ENCODE measurements at regions not wholly inside any gene's neighbourhood (a gene's known extent, or its start where the extent isn't known, plus 50 kb on each side); places are given as distances from the start of the nearest gene placed in this dataset.

DNA sequence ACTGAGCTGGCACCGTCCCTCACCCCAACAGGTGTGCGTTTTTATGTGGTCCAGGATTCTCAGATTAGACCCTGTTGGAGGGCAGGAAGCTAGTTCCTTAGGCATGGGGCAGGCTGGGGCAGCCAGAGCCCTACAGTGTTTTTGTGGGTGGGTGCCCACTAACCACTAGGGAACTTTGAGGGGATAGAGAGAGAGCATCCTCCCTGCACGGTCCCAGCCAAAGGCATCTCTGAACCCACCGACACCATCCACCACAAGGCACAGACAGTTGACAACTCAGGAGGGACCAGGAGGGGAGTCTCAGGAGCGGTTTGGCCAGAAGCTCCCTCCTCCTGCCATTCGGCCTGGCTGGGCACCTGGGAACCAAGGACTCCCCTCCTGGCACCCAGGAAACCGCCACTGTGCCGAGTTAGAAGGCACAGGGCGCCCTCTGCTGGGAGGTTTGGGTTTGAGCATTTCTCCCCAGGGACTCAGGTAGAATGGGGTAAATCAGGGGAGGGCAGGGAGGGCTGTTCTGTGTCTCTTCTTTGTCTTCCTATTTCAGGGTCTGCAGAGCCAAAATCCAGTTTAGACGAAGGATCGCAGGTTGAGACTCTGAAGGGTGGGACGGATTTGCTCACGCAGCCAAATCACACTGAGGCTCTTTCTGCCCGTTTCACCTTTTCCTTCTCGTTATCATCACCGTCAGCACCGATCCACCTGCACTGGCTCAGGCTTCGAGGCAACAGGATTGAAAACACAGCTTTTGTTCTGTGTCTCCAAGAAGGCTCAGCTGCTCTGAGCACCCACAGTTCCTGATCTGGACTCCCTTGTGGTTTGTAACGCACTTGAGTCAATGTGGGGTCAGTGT, 84.8 kb upstream of the COL13A1 start:
- DNase-seq, result no peak

DNA sequence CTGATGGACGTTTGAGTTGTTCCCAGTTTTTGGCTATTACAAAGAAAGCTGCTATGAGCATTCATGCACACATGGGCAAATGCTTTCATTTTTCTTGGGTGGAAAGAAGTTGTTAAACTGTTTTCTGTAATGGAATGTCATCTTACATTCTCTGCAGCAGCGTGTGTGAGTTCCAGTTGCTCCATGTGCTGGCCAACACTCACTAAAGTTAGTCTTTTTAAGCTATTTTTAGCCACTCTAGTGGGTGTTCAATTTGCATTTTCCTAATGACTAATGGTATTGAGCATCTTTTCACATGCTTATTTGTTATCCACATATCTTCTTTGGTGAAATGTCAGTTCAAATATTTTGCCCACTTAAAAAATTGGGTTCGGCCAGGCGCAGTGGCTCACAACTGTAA, 82.8 kb upstream of the COL13A1 start:
- DNase-seq, result no peak

DNA sequence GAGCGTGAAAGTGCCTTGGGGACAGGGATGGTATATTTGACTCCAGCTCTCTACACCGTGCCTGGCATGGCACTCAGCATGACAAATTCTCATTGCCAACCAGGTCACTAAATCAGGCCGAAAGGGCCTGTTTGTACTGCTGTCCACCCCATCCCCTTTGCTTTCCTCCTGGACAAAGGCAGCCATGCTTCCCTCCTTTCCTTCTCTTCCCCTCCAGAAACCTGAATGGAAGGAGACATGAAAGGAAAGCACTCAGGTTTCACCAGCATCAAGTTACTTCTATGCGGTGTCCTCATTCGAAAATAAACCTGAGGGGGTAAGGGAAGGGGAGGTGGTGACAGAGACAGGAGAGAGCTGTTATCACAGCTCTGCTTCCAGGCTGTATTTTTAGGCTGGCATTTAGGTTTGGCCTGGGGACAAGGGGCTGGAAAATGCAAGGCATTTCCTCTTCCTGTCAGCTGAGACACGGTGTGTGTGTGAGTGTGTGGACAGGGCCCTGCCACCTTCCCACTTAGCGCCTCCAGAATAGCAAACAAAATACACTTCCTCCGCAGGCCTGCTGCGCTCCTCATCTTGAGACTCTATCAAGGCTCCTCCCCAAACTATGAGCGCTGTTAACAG, 79.9 kb upstream of the COL13A1 start:
- DNase-seq, result no peak

DNA sequence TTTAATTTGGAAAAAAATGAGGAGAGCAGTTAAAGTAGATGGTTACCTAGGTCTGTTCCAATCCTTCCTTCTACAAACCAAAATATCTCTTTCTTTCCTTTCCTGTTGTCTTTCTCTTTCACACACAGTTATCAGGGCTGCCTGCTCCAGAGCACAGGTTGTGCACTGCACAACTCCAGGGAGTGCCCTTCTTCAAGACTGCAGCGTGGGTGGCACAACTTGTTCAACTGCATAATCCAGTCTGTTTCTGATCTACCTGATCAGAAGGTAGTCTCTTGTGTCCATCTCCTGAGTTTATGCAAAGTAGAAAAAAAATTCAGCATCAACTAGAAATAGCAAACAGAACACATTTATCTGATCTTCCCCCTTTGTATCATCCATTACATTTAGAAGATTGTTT, 78.1 kb upstream of the COL13A1 start:
- no peak for DNase-seq

DNA sequence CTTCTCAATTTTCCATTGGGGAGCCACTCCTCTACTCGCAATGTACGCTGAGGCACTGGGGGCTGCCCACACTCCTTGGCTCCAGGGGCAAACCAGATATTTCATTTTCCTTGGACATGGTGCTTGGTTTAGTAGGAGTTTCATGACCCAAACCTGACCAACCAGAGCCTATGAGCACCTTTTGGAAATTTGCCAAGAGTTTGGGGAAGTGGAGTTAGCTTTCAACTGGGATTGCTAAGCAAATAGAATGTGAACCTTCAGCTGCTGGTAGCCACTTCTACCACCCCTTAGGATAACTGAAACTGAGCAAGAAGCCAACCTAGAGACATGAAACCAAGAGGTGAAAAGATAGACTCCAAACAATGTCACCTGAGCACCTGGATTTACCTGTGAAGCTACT, 74.9 kb upstream of the COL13A1 start:
- no peak for DNase-seq

DNA sequence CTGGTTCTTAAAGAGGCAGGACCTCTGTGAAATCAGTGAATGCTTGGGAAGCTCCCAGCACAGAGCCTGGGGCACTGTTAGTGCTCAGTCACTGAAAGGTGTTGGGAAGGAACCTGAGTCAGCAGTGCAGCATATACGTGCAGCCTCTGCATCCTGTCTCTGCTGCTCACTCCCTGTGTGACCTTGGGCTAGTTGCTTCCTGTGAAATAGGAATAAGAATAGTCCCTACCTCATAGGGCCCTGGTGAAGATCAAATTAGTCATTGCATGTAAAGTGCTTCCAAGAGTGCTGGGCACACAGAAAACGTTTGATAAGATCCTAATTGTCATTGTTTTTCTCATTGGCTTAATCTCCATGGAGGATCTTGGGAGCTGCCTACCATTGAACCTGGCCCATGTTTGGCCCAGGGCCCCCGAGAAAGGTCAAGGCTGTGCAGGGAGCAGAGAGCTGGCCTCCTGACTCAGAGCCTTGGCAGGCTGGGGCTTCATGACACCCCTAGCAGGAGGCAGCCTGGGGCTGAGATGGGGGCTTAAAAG, 73.3 kb upstream of the COL13A1 start:
- DNase-seq, result no peak

DNA sequence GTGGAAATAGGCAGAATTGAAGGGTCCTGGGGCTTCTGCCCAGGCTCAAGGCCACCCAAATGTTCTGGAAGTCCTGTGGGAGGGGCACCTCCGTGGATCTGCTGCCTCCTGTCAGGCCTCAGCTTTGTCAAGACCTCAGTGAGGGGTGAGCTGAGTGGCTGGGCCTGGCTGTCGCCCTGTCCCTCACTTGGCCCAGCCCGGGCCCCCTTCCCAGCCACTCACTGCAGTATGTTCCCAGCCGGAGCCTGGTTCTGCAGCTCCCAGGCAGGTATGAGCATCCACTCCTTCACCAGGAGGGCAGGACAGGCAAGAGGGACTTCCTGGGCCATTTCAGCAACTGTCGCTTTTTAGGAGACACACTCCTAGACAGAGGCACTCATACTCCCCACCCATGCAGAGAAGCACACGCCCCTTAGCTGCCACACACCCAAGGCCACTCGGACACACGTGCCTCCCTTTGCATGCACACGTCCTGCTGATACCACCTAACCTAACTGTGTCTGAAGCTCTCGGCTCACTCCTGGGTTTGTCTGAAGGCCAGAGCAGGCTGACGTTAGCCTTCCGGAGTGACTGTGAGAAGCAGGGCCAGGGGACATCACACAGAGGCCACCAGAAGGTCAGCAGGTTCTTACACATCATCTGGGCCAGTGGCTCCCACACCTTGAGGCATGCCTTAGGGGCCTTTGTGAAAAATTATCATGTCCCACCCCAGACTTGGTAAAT, 72.2 kb upstream of the COL13A1 start:
- DNase-seq, result no peak

DNA sequence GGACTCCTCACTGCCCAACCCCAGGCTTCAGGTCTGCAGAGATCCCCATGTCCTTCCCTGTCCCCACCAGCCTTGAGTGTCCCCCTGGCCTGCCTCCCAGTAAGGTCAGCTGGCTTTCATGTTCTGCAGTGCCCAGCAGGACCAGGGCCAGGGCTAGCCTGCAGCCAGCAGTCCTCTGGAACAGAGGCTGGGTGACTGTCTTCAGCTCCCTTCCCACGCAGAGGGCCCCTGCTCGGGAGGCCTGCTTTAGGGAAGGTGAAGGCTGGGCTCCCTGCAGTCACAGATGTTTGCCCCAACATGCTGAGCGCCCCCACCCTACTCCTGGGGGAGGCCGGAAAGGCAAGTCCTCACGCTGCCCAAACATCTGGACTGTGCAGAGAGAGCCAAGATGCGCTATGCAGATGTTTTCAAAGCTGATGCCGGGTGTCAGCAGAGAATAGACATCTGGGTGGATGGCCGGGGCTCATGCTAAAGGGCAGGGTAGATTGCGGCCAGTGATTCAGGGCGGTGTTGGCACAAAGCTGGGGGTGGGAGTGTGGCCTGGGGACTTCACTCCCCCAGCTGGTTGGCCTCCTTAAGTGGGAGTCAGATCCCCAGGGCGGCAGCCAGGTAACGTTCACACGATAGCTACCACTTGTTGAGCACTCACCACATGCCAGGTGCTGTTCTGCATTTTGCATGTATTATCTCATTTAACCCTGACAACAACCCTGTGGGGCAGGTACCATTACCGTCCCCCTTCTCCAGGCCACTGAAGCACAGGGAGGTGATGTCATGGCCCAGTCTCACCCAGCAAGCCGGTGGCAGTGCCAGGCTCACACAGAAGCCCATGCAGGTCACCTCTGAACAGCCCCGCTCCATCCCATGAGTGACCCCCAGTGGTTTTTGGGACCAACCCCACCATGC, 71.2 kb upstream of the COL13A1 start:
- no peak for DNase-seq

DNA sequence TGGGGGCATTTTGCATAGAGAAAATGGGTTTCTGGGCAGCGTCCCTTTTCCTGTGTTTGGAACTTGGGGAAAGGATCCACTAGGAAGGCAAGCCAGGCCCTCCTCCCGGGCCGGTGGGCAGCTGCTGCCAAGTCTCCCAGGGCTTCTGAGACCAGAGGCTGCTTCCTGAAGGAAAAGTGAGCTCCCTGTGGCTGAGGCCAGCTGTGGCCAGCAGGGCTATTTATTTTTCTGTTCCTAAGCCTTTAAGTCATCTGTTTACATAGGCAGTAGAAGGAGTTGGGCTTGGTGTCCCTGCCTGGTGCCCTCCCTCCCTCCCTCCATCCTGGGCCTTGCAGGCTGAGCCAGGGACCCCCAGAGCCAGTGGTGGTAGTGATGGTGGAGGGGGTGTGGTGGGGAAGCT, 70.5 kb upstream of the COL13A1 start:
- no peak for DNase-seq

DNA sequence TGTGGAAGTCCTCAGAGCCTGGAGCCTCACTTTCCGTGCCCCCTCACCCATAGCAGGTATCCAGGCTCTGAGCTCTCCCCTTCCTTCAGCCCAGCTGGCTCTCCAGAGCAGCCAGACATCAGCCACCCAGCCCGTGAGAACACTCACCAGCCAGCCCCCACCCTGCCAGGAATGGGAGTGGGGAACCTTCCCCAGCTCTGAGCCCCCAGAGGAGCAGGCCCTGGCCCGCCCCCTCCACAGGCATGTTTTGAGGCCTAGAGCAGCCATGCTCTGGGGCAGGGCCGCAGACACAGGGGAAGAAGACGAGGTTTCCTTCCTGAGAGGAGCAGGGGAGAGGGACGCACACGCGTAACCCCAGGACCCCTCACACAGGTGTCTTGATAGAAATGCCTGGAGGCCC, 70.0 kb upstream of the COL13A1 start:
- DNase-seq, result no peak

DNA sequence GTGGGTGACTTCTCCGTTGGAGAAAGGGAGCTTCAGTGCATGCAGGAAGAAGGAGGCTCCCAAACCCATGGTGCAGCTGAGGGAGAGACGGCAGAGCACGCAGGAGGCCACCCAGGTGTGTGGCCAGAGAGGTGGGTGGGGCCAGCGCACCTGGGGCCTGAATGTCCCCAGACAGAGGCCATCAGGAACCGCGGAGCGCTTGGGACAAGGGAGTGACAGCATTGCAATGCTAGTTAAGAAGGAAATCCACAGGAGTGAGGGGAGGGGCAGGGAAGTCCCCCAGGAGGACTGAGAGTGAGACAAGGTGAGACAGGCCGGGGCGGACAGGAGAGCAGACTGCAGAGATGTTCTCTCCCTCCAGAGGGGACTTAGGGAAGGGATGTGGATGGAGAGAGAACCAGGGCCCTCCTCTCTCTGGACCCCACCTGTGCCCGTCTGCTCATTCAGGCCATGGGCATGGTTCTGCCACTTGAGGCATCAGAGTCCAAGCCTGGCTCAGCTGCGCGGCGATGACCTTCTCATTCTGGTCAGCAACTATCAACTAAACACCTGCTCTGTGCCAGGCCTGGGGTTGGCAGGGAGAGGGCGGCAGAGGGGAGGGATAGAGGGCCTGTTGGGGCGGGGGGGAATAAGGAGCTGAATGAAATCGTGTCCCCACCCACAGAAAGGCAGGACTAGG, 69.4 kb upstream of the COL13A1 start:
- DNase-seq, result no peak

DNA sequence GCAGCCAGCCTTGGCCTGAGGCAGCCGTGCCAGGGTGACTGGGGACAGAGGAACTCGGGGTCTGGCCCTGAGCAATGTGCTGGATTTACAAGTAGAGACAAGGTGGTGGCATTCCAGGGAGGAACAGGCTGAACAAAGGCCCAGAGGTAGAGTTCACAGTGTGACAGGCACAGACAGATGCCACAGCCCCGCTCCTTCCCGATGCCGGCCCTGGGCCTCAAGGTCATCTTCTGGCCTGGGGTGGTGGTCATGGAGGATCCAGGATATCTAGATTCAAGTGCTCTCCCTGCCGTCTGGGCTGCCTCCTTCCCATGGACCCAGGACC, 68.9 kb upstream of the COL13A1 start:
- no peak for DNase-seq

DNA sequence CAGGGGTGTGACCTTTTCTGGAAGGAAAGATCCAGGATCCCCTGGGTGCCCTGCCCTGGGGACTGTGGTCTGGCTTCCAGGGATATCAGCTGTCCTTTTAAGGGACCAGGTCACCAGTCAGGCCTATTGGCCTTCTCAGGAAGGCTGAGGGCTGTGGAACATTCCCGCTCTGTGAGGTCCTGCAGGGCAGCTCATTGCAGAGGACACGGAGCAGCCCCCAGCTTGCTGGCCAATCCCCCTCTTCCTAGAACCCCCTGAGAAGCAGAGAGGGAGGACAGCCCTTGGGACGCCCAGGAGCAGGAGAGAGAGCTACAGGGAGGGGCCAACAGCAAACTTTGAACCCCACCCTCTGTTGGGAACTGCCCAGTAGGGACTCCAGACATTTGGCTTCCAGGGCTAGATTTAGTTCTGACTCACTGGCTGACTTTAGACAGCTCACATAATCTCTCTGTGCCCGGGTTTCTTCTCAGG, 67.9 kb upstream of the COL13A1 start:
- no peak for DNase-seq

DNA sequence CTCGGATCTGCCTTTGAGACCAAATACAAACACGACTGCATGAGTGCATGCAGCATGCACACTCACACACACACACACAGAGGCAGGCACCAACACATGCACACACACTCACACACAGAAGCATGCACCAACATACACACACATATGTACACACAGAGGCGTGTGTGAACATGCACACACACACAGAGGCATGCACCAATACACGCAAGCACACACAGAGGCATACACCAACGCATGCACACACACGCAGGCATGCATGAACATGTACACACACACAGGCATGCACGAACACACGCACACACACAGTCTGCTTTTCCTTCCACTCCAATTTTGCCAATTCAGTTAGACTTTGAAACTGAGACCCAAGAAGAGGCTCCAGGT, 67.3 kb upstream of the COL13A1 start:
- no peak for DNase-seq

DNA sequence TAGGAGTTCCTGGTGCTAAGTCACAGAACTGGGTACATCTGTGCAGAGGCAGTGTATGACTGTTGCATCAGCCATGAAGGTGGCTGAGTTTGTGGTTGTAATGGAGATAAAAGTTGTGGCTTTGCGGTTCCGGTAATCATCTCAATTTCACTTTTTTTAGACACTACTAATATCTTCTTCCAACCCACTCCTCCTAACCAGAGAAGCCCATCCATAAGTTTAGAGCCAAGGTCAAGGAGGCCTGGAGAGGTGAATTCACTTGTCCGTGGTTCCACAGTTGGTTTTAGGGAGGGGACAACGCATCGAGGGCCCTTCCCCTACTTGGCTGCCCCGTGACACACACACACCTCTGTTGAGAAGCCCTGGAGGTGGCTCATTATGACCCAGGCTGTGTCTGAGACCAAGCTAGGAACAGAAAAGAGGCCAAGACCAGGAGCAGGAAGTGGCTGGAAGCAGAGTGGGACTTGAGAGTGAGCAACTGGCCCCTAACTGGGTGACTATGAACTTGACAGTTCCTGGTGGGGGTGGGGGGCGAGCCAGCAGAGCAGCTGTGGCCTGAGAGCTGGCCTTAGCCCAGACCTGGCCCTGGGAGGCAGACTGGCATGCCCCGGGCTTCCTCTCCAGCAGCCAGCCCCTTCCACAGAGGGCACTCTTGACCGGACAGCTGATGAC, 66.8 kb upstream of the COL13A1 start:
- DNase-seq, result no peak

DNA sequence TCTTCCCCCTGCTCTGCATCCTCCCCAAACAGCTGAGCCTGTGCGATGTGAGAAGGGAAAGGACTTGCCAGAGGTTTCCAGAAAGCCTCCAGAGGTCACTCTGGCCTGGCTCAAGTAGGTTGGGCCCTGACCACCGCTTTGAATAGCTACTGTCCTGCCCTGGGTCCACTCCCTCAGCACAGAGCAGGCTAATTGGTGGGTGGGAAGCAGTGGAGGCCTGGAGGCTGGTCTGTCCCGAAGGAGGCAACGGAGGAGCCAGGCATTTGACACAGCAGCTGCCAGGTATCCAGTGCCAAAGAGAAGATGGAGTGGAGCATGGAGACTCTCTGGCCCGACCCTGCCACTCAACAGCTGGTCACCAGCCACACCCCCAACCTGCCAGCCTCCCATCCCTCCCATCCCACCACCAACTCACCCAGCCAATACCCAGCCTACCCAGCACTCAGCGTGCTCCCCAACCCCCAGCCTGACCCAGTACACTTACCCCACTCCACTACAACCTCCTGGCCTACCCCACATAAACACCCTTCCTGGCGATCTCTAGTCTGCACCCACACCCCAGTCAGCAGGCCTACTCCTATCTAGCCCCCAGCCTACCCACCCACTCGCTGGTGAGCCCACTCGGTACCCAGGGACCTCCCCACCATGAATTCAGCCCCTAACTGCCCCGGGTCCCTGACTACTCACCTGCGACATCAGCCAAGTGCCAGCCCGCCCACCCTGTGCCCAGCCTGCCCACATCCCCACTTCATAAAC, 64.6 kb upstream of the COL13A1 start:
- no peak for DNase-seq

DNA sequence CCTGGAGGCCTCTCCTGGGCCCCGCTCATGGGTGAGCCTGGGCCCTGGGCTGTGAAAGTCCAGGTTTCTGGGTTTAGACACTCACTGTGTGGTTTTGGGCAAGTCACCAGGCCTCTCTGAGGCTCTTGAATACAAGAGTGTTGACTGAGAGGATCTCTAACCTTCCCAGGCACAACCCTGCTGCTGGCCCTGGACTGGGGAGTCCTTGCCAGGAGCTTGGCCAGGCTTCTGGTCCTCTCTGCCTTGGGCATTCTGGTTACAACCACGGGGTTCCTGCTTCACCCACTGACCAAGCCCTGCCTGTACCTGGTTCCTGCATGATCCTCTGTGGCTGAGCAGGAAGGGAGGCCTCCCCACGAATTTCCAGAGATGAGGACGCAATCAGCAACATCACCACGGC, 63.6 kb upstream of the COL13A1 start:
- DNase-seq, result no peak

DNA sequence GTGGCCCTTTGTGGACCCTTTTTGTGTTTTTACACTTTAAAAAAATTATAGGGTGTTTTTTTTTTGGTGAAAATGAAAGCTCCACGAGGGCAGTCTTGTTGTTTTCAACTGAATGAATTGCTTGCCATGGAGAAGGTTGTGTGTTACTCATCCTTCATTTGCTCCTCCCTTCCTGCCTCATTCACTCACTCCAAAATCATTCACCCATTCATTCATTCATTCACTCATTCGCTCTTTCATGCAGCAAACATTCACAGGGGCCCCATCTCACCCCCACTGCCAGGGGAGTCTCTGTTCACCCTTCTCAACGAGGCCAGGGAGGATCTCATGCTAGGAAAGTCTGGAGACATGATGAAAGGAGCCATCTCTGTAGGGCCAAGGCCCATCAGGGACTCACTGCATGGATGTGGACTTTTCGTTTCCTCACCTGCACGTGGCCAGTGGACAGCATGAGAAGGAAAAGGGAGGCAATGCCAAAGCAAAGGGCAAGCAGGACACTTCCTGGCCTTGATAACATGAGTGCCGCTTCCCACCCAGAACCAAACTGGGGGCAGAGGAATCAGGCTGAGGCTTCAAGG, 62.8 kb upstream of the COL13A1 start:
- no peak for DNase-seq

DNA sequence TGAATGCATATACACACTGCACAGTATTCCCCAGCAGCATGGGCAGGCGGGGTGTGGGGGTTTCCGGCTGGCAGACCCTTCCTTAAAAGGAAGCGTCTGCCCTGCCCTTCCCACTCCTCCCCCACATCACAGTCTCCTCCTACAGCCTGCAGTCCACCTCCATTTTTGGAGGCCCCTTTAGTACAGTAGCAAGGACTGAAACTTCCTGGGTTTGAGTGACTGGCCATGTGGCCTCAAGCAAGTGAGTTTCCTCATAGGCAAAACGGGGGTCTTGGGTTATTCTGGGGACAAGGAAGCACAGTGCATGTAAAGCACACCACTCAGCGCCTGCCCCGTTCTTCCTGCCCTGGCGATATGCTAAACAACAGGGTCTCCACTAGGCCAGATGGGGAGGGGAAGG, 62.1 kb upstream of the COL13A1 start:
- no peak for DNase-seq

DNA sequence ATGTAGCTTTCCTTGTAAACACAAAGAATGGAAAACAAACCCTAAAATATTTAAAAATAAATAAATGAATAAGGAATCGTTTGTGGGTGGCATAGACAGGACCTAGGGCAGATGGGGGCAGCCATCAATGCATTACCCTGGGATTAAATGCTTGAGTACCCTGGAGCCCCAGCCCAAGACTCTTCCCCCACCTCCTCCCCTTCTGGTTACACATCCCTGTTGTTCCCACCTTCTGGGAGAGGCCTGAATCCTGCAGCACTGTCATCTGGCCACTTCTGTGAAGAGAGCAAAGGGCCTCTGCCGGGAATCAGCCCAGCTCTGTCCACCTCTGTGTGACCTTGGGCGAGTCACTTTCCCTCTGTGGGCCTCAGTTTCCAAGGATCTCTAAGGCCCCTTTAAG, 61.6 kb upstream of the COL13A1 start:
- DNase-seq, result no peak

Measured in left kidney (tissue), 1 donor.